Caco-2 (cell line): ENCODE measurements at regions not wholly inside any gene's neighbourhood (a gene's known extent, or its start where the extent isn't known, plus 50 kb on each side); places are given as distances from the start of the nearest gene placed in this dataset.

Source experiments
- BruUV-seq: library from RNA; stranded (reverse); fragments of 400-500 nt; replicated peaks from 2 replicates; lab custom pipeline; 2021; lab: Mats Ljungman, UMichigan
- CTCF ChIA-PET: fragments of 300-600 bp; sonication (Branson Sonifier 250); formaldehyde crosslinking; loops from one replicate; lab custom pipeline; 2022; ENCODE audit warnings: antibody characterized with exemption; lab: Charles Lee
- POLR2A ChIA-PET: fragments of 300-600 bp; sonication (Branson Sonifier 250); formaldehyde crosslinking; loops from one replicate; lab custom pipeline; 2022; ENCODE audit warnings: antibody characterized with exemption; lab: Charles Lee
- DNase-seq, 2 experiments: peaks; one replicate each; pipeline versions ENCODE4 v3.0.0 to v3.0.0-alpha.2; 2020 to 2022
- H3K27me3 ChIP-seq: replicated peaks from 2 replicates; pipeline ENCODE4 v1.6.0; 2011; ENCODE audit warnings: low read length; ENCODE audit not compliant: control insufficient read depth, insufficient read depth
- H3K36me3 ChIP-seq: 2 replicates; pipeline ENCODE4 v1.5.1; 2011; ENCODE audit warnings: low read length; ENCODE audit not compliant: control insufficient read depth, insufficient read depth
- H3K4me1 ChIP-seq: fragments of 250-450 bp; sonication (Bioruptor Pico); 2 replicates; pipeline ENCODE4 v1.5.1; 2020; ENCODE audit warnings: mild to moderate bottlenecking
- H3K4me3 ChIP-seq: 2 replicates; pipeline ENCODE4 v1.5.1; 2011; ENCODE audit warnings: low read depth, mild to moderate bottlenecking, control low read depth, low read length
- H3K9me3 ChIP-seq: fragments of 250-450 bp; sonication (Bioruptor Pico); 2 replicates; pipeline ENCODE4 v1.5.1; 2020; ENCODE audit warnings: mild to moderate bottlenecking, moderate library complexity
- H3K27ac Mint-ChIP-seq: one replicate; pipeline ENCODE4 v1.8.0; 2022; ENCODE audit warnings: mixed read lengths; ENCODE audit not compliant: unreplicated experiment
- H3K27me3 Mint-ChIP-seq: one replicate; pipeline ENCODE4 v1.8.0; 2022; ENCODE audit warnings: mixed read lengths; ENCODE audit not compliant: insufficient read depth, unreplicated experiment
- H3K36me3 Mint-ChIP-seq: one replicate; pipeline ENCODE4 v1.8.0; 2022; ENCODE audit warnings: mild to moderate bottlenecking, mixed read lengths; ENCODE audit not compliant: insufficient read depth, unreplicated experiment
- H3K4me1 Mint-ChIP-seq: one replicate; pipeline ENCODE4 v1.8.0; 2022; ENCODE audit warnings: low read depth, mixed read lengths; ENCODE audit not compliant: unreplicated experiment
- H3K4me3 Mint-ChIP-seq: one replicate; pipeline ENCODE4 v1.8.0; 2022; ENCODE audit warnings: mild to moderate bottlenecking, moderate library complexity, mixed read lengths; ENCODE audit not compliant: unreplicated experiment
- H3K9me3 Mint-ChIP-seq: one replicate; pipeline ENCODE4 v1.8.0; 2022; ENCODE audit warnings: mixed read lengths; ENCODE audit not compliant: unreplicated experiment
- CTCF ChIP-seq, 2 experiments: fragments of 200-600 bp in 1 of 2; IDR thresholded peaks; 1 replicate in 1 of 2; 2 replicates in 1 of 2; pipeline versions ENCODE4 v1.5.1 to v1.8.0; 2011 to 2022; ENCODE audit warnings: antibody characterized with exemption in 1 of 2, control low read depth in 1 of 2, inconsistent platforms in 1 of 2, low read depth in 1 of 2, low read length in 1 of 2, mild to moderate bottlenecking in 1 of 2, moderate library complexity in 1 of 2; ENCODE audit not compliant: insufficient read depth in 1 of 2, severe bottlenecking in 1 of 2, unreplicated experiment in 1 of 2
- intact Hi-C: fragments of 100-400 bp; cut with micrococcal nuclease; formaldehyde crosslinking; loops from one replicate; pipeline ENCODE4 v1.10.0; 2022; ENCODE audit not compliant: unreplicated experiment

GRCh38 chr1:217205578-217205977 is 425.3 kb downstream of the GPATCH2 start:
- ChIA-PET CTCF (no interaction called here), POLR2A (no interaction called here)
- Histone ChIP-seq H3K9me3 (no peaks in the 10 kb centered on the region), H3K36me3 (no peaks in the 10 kb centered on the region), H3K27me3 (no peaks in the 10 kb centered on the region), H3K4me1 (no peaks in the 10 kb centered on the region), H3K4me3 (no peak overlapping the region)
- Mint-ChIP-seq H3K36me3 (no peaks in the 10 kb centered on the region), H3K27ac (no peak overlapping the region), H3K4me3 (no peak overlapping the region), H3K4me1 (no peaks in the 10 kb centered on the region), H3K9me3 (peaks cover 13% of the 10 kb centered on the region), H3K27me3 (no peaks in the 10 kb centered on the region)
- BruUV-seq, result no TSS peak
- no peak for TF ChIP-seq CTCF (IDR thresholded peaks at IDR 0.05; ENCODE audit: insufficient read depth in 1 of 2, low read depth in 1 of 2, low read length in 1 of 2, severe bottlenecking in 1 of 2, unreplicated experiment in 1 of 2)
- intact Hi-C loops, result no loop called here
- no peak for DNase-seq

GRCh38 chr1:217196616-217197015 is 434.3 kb downstream of the GPATCH2 start:
- no peak for TF ChIP-seq CTCF (IDR thresholded peaks at IDR 0.05; ENCODE audit: insufficient read depth in 1 of 2, low read depth in 1 of 2, low read length in 1 of 2, severe bottlenecking in 1 of 2, unreplicated experiment in 1 of 2)
- Mint-ChIP-seq H3K36me3 (no peaks in the 10 kb centered on the region), H3K9me3 (peaks cover 8% of the 10 kb centered on the region), H3K27me3 (no peaks in the 10 kb centered on the region), H3K4me1 (no peaks in the 10 kb centered on the region), H3K27ac (no peak overlapping the region), H3K4me3 (no peak overlapping the region)
- ChIA-PET CTCF (no interaction called here), POLR2A (no interaction called here)
- Histone ChIP-seq H3K36me3 (no peaks in the 10 kb centered on the region), H3K9me3 (no peaks in the 10 kb centered on the region; the same call in 1 of the 2 replicates), H3K27me3 (no peaks in the 10 kb centered on the region), H3K4me1 (no peaks in the 10 kb centered on the region), H3K4me3 (no peak overlapping the region)
- intact Hi-C loops, result no loop called here
- no peak for DNase-seq
- BruUV-seq, result no TSS peak

GRCh38 chr1:217193151-217193550 is 437.7 kb downstream of the GPATCH2 start:
- no peaks in the 10 kb centered on the region for H3K36me3 ChIP-seq
- no peak for TF ChIP-seq CTCF (IDR thresholded peaks at IDR 0.05; ENCODE audit: insufficient read depth in 1 of 2, low read depth in 1 of 2, low read length in 1 of 2, severe bottlenecking in 1 of 2, unreplicated experiment in 1 of 2)
- no peak overlapping the region for H3K4me3 Mint-ChIP-seq
- CTCF ChIA-PET, result no interaction called here
- H3K9me3 Mint-ChIP-seq, result peaks cover 13% of the 10 kb centered on the region
- H3K4me1 Mint-ChIP-seq, result no peaks in the 10 kb centered on the region
- H3K4me1 ChIP-seq, result no peaks in the 10 kb centered on the region
- POLR2A ChIA-PET, result interaction anchor here (0.7 kb wide), 1 partner anchor 1349 kb away, joined by 10 read pairs; no protein-coding TSS in a partner anchor
- H3K27me3 Mint-ChIP-seq, result no peaks in the 10 kb centered on the region
- DNase-seq, result no peak
- H3K9me3 ChIP-seq, result no peaks in the 10 kb centered on the region
- H3K27me3 ChIP-seq, result no peaks in the 10 kb centered on the region
- H3K27ac Mint-ChIP-seq, result no peak overlapping the region
- no peaks in the 10 kb centered on the region for H3K36me3 Mint-ChIP-seq
- no peak overlapping the region for H3K4me3 ChIP-seq
- BruUV-seq, result no TSS peak
- intact Hi-C loops, result no loop called here
